NCI-H187 (cell line): ENCODE measurements at regions not wholly inside any gene's neighbourhood (a gene's known extent, or its start where the extent isn't known, plus 50 kb on each side); places are given as distances from the start of the nearest gene placed in this dataset.
"Not testable (repeated sequence)": the region's sequence is repeated elsewhere in the genome, so short reads cannot be mapped to it uniquely, and the experiment has no call there.

Source experiments
- DNase-seq, 2 experiments: peaks; one replicate each; lab custom pipeline; 2025; lab: John Stamatoyannopoulos, UW

DNA sequence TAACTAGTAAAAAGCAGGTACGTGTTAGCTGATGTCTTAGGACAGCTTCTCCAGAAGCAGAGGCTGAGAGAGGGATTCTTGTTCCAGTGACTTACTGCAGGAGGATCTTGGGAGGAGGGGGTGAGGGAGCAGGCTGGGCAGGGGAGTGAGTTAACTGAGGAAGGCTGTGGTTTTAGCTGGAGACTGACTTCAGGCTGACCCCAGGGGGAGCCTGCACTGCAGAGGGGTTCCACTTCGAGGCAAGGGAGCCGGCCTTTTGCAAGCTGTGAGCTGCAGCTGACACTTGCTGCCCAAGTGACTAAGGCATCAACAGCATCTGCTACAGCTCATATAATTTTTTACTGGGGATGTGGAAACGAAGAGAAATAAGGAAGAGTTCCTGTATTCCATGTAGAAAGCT is 50.4 kb upstream of the SOD1 start:
- no peak for DNase-seq

GRCh38 chr21:31607791-31608190 is 51.7 kb upstream of the SOD1 start:
- DNase-seq, result no peak

DNA sequence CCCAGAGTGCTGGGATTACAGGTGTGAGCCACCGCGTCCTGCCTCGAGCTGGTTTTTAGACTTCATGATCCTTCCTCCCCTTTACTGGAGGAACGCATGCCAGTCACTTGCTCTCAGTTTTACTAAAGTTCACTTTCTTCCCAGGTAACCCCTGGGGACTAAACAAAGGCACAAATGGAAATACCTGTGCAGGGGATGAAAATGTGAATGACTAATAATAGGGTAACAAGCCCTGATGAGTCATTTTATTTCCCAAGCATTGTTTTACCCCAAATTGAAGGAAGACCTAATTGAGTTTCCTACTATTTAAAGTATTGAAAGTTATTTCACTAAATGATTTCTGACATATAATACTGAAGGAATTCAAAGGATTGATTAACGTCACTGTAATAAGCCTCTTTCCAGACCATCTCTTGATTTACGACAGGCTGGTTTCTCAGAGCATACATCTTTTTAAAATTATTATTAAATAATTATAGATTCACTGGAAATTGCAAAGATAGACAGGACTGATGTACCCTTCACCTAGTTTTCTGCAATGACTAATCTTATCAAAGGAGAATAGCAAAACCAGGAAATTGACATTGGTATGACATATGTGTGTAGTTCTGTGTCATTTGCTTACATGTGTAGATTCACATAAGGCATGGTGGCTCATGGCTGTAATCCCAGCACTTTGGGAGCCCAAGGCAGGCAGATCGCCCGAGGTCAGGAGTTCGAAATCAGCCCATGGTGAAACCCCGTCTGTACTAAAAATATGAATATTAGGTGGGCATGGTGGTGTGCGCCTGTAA is 53.2 kb upstream of the SOD1 start:
- DNase-seq, result no peak

GRCh38 chr21:31604591-31605190 is 54.8 kb upstream of the SOD1 start:
- peak in 1 of 2 experiments; percentile 52 for DNase-seq

DNA sequence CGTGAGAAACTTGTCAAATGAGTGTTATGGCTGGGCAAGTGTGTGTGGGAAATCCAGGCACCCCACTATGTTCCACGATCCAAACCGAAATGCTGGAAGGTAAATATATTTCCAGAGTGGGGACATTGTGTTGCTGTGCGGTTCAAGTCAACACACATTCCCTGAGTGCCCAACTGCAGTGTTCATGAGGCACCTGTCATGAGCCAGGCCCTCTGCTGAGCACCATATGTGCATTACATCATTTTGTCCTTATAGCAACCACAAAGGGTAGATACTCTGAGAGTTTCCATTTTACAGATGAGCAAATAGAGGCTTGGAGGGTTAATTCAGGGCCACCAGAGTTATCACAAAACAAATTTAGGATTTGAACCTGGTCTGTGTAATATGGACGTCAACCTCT is 59.9 kb upstream of the SOD1 start:
- no peak for DNase-seq

GRCh38 chr21:31599013-31599412 is 60.5 kb upstream of the SOD1 start:
- DNase-seq, result no peak

DNA sequence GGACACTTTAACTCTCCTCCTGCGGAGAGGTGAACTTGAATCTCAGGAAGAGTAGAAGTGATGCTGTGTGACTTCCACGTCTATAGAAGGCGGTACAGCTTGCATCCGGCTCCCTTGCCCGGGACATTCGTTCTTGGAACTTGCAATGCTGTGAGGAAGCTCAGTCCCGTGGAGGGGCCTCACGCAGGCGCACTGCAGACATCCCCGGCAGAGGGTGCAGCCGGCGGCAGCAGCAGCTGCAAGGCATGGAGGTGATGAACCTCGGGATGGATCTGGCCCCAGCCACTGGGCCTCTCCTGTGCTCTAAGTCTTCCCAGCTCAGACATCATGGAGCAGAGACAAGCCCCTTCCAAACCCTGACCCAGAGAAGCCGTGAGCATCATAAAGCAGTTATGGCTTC is 61.8 kb upstream of the SOD1 start:
- no peak for DNase-seq

DNA sequence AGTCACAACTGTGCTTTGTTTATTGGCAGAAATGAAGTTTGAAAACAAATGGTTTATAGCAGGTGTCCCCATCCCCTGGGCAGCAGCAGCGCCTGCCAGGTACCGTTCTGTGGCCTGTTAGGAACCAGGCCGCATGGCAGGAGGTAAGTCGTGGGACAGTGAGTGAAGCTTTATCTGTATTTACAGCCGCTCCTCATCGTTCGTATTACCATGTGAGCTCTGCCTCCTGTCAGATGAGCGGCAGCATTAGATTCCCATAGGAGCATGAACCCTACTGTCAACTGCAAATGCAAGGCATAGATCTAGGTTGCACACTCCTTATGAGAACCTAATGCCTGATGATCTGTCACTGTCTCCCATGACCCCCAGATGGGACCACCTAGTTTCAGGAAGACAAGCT is 63.4 kb upstream of the SOD1 start:
- DNase-seq, result no peak

- no peak for DNase-seq
Observed at GRCh38 chr21:31594726-31595125, 64.8 kb upstream of the SOD1 start.

DNA sequence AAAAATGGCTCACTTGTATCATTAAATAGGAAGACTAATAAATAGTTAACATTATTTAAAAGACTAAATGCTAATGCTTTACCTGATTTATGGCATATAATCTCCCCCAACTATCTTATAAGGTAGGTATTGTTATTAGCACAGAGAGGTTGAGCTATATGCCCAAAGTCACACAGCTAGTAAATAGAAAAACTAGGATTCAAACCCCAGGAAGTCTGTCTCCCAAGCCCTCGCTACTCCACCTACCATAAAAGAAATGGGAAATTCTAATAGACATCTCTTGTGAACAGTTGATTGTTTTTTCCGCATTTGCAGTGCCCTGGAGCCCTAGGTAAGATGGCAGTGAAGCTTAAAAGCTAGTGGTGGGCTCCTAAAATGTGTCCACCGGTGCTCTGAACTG is 65.2 kb upstream of the SOD1 start:
- DNase-seq, result no peak

DNA sequence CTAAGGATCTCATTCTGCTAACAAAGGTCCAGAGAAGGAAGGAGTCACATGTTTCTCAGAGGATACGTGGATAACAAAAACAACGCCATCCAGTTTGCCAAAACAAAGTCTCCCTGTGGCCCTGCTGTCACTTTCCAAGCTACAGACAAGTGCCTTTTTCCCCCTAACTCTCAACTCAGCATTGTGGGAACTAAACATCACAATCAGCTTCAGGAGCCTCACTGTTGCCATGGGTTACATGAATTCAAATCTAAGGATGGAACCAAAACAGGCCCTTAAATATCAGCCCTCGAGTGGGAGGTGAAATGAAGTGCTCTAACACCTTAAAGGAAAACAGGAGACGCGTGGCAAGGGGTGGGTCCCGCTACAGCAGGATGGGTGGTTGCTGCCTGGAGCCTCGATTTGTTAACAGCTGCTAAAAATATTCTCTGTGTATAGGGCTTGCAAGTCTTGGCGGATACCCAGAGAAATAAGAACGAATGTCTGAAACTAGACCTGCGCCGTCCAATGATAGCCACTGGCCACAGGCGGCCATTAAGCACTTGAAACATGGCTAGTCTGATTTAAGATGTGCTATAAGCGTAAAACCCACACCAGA is 66.4 kb upstream of the SOD1 start:
- no peak for DNase-seq

GRCh38 chr21:31592516-31592915 is 67.0 kb upstream of the SOD1 start:
- no peak for DNase-seq

DNA sequence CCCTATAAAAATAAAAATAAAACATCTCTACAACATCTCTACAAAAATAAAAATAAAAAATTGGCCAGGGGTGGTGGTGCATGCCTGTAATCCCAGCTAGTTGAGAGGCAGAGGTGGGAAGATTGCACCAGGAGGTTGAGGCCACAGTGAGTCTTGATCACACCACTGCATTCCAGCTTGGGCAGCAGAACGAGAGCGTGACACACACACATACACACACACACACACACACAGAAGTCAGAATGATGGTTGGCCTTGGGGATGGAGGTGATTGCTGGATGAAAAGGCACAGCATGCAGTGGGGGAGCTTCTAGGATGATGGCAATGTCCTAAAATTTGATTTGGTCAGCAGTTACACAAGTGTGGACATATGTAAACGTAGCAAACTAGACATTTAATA is 69.7 kb upstream of the SOD1 start:
- DNase-seq, result no peak

GRCh38 chr21:31586118-31586517 is 73.4 kb upstream of the SOD1 start:
- no peak for DNase-seq

DNA sequence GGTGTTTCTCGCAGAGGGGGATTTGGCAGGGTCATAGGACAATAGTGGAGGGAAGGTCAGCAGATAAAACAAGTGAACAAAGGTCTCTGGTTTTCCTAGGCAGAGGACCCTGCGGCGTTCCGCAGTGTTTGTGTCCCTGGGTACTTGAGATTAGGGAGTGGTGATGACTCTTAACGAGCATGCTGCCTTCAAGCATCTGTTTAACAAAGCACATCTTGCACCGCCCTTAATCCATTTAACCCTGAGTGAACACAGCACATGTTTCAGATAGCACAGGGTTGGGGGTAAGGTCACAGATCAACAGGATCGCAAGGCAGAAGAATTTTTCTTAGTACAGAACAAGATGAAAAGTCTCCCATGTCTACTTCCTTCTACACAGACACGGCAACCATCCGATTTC is 75.6 kb upstream of the SOD1 start:
- not testable (repeated sequence) for DNase-seq

GRCh38 chr21:31583498-31583897 is 76.0 kb upstream of the SOD1 start:
- no peak for DNase-seq

GRCh38 chr21:31580866-31581276 is 78.6 kb upstream of the SOD1 start:
- DNase-seq, result peak; percentile 69 to 82

DNA sequence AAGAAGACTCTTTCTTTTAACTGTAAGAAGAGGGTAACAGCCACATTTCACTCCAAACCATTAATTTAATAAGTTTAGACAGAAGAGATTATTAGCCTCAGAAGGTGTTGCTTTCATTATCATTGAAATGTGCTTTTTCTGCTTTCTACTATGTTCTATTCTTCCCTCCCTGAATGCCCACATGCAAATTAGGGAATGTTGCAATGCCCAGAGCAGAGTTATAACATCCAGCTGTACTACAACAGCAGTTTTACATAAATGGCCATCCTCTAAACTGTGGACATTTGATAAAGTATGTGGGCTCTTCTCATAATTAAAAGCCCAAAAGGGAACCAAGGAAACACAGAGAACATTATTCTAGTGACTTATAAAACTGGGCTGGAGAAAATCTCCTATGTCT is 82.2 kb upstream of the SOD1 start:
- DNase-seq, result no peak

DNA sequence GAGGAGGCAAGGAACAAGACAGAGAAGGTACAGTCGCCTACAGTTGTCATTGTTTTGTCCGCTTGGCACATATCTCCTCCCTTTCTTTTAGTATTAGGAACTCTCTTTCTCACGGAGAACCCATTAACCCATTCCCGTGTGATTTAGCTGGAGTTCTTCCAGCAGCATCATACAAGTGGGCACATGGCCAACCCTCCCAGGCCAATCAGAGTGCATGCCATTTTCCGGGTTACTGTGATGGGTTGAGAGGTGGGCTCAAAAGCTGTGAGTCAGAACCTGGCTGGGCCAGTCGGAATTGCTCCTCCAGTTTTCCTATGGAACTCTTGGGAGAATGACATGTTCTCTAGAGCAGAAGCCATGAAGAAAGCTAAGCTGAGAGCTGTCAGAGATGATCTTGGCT is 83.1 kb upstream of the SOD1 start:
- DNase-seq, result no peak

- DNase-seq, result no peak
Observed at GRCh38 chr21:31573217-31573616, 86.3 kb upstream of the SOD1 start.

DNA sequence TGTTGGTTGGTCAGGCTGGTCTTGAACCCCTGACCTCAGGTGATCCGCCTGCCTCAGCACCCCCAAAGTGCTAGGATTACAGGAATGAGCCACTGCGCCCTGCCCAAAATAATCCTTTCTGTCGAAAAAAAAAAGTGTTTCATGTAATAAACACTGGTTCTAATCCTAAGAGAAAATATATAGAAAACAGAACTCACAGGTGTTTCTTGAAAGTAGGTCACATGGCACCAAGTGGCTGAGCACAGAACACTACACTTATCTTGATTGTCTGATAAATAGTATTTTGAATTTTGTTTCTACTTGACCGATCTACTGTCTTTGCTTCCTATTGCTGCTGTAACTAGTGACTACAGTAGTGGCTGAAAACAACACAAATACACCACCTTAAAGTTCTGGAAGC is 87.6 kb upstream of the SOD1 start:
- no peak for DNase-seq

DNA sequence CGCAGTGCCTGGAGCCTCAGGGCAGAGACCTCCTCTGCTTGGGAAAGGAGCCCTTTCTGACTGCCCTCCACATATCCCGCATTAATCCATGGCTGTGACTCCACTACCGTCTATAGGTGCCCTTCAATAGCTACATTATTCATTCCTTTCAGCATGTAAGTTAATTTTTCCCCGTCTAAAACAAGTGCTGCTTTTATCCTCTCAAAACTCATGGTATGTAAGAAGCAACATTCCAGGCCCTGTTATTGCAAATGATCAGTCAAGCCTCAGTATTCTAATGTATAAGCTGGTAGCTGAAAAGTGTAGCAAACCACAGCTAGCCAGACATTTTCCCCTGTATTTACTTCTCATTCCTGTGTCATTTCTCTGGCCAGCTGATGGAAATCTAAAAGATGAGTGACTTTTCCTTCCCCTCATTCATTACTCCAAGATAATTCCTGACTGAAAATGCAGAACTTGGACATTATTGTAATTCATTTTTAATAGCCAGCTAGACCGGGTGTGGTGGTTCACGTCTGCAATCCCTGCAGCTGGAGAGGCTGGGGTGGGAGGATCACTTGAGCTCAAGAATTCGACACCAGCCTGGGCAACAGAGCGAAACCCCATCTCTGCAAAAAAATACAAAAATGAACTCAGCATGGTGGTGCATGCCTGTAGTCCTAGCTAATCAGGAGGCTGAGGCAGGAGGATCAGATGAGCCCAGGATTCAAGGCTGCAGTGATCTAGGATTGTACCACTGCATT is 88.5 kb upstream of the SOD1 start:
- no peak for DNase-seq

DNA sequence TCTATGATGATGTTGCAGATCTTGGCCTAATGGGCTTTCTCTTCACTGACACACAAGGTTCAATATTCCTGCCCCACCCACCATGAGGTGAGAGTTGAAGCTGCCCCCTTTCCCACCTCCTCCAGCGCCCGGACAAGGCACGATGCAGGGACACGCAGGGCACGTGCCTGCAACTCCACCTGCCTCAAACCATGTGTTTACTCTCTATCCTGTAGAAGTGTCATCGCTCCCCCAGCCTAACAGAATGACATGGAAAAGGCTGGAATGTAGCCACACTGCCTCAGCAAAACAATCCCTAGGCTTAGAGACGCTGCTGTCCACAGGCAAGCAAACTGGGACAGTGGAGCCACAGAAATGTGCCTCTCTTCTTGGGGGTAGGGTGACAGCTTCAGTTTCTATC is 92.9 kb upstream of the SOD1 start:
- DNase-seq, result no peak
